Nephron progenitor cell (in vitro differentiated cells): ENCODE measurements at regions not wholly inside any gene's neighbourhood (a gene's known extent, or its start where the extent isn't known, plus 50 kb on each side); places are given as distances from the start of the nearest gene placed in this dataset.
A peak's percentile ranks its signal among the peaks of the same experiment; 100 is the strongest.

Experiments used
- DNase-seq: peaks from one replicate; pipeline ENCODE4 v3.0.0; 2021
- H3K27ac Mint-ChIP-seq: 2 replicates; pipeline ENCODE4 v1.8.0; 2021; ENCODE audit warnings: mild to moderate bottlenecking, moderate library complexity, mixed read lengths
- H3K27me3 Mint-ChIP-seq: 2 replicates; pipeline ENCODE4 v1.8.0; 2021; ENCODE audit warnings: mild to moderate bottlenecking, low read depth, mixed read lengths; ENCODE audit not compliant: poor library complexity
- H3K36me3 Mint-ChIP-seq: 2 replicates; pipeline ENCODE4 v1.8.0; 2021; ENCODE audit warnings: low read depth, mixed read lengths
- H3K4me1 Mint-ChIP-seq: 2 replicates; pipeline ENCODE4 v1.8.0; 2021; ENCODE audit warnings: mixed read lengths
- H3K4me3 Mint-ChIP-seq: 2 replicates; pipeline ENCODE4 v1.8.0; 2021; ENCODE audit warnings: mild to moderate bottlenecking, moderate library complexity, mixed read lengths
- H3K9me3 Mint-ChIP-seq: 2 replicates; pipeline ENCODE4 v1.8.0; 2021; ENCODE audit warnings: mild to moderate bottlenecking, moderate library complexity, mixed read lengths
- TF ChIP-seq, protein P1 (sequence below): fragments of 200-600 bp; sonication (generic); IDR thresholded peaks from 2 replicates; pipeline ENCODE4 v1.5.0; 2021; ENCODE audit warnings: antibody characterized with exemption

DNA sequence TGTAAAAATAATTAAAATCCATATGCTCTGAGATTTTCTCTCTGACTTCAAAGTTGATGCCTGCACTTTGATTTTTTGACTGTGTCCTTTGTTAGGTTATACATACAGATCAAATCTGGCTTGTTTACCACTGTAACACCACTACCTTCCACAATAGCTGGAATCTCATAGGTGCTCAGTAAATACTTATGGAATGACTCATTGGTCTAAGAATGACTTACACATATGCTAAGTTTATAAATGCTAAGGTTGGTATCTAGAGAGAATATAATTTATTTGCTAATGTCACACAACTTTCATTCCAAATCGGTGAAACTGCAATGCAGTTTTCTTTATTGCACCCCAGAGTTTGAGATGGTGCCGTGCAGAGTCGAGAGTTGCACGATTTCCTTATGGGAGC lies 578.5 kb downstream of the SH2D4B start:
- H3K36me3 Mint-ChIP-seq: no peaks in the 10 kb centered on the region
- no peak overlapping the region for H3K4me3 Mint-ChIP-seq
- no peaks in the 10 kb centered on the region for H3K27me3 Mint-ChIP-seq
- TF ChIP-seq, protein P1, sequence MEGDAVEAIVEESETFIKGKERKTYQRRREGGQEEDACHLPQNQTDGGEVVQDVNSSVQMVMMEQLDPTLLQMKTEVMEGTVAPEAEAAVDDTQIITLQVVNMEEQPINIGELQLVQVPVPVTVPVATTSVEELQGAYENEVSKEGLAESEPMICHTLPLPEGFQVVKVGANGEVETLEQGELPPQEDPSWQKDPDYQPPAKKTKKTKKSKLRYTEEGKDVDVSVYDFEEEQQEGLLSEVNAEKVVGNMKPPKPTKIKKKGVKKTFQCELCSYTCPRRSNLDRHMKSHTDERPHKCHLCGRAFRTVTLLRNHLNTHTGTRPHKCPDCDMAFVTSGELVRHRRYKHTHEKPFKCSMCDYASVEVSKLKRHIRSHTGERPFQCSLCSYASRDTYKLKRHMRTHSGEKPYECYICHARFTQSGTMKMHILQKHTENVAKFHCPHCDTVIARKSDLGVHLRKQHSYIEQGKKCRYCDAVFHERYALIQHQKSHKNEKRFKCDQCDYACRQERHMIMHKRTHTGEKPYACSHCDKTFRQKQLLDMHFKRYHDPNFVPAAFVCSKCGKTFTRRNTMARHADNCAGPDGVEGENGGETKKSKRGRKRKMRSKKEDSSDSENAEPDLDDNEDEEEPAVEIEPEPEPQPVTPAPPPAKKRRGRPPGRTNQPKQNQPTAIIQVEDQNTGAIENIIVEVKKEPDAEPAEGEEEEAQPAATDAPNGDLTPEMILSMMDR: no peak
- H3K4me1 Mint-ChIP-seq: no peaks in the 10 kb centered on the region
- DNase-seq: no peak
- H3K9me3 Mint-ChIP-seq: peaks cover 5% of the 10 kb centered on the region
- H3K27ac Mint-ChIP-seq: no peak overlapping the region

GRCh38 chr10:81116990-81117389 lies 579.3 kb downstream of the SH2D4B start:
- TF ChIP-seq, protein P1: no peak
- Mint-ChIP-seq H3K27ac (no peak overlapping the region), H3K9me3 (peaks cover 5% of the 10 kb centered on the region), H3K4me1 (no peaks in the 10 kb centered on the region), H3K36me3 (no peaks in the 10 kb centered on the region), H3K27me3 (no peaks in the 10 kb centered on the region), H3K4me3 (no peak overlapping the region)
- no peak for DNase-seq

GRCh38 chr10:81127931-81128330 lies 590.2 kb downstream of the SH2D4B start:
- Mint-ChIP-seq H3K4me3 (no peak overlapping the region), H3K9me3 (no peaks in the 10 kb centered on the region), H3K27ac (no peak overlapping the region), H3K27me3 (no peaks in the 10 kb centered on the region), H3K36me3 (no peaks in the 10 kb centered on the region), H3K4me1 (peaks cover 4% of the 10 kb centered on the region)
- DNase-seq: no peak
- TF ChIP-seq, protein P1: no peak

DNA sequence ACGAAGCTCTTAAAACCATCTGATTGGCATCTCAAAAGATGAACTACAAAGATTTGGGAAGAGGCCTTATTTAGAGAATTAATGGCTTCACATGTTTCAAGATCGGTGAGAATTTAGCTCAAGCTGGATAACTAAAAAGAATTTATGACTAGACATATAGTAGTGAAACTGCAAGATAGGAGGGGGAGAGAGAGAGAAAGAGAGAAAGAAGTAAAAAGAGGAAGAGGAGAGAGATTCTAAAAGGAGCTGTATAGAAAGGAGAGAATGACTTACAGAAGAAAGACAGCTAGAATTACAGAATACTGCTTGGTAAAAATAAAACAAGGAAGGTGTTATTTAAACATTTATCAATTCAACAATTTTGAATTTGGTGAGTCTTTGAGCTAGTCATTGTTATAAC lies 592.3 kb downstream of the SH2D4B start:
- Mint-ChIP-seq H3K9me3 (no peaks in the 10 kb centered on the region), H3K4me3 (no peak overlapping the region), H3K27me3 (no peaks in the 10 kb centered on the region), H3K27ac (no peak overlapping the region), H3K36me3 (no peaks in the 10 kb centered on the region), H3K4me1 (no peaks in the 10 kb centered on the region)
- TF ChIP-seq, protein P1: no peak
- DNase-seq: no peak

- TF ChIP-seq, protein P1: no peak
- peaks cover 9% of the 10 kb centered on the region for H3K4me1 Mint-ChIP-seq
- H3K27ac Mint-ChIP-seq: peak overlapping the region; percentile 3
- H3K36me3 Mint-ChIP-seq: no peaks in the 10 kb centered on the region
- no peak overlapping the region for H3K4me3 Mint-ChIP-seq
- no peaks in the 10 kb centered on the region for H3K27me3 Mint-ChIP-seq
- no peak for DNase-seq
- peaks cover 11% of the 10 kb centered on the region for H3K9me3 Mint-ChIP-seq
Measured at GRCh38 chr10:81135851-81136250, 598.1 kb downstream of the SH2D4B start.

DNA sequence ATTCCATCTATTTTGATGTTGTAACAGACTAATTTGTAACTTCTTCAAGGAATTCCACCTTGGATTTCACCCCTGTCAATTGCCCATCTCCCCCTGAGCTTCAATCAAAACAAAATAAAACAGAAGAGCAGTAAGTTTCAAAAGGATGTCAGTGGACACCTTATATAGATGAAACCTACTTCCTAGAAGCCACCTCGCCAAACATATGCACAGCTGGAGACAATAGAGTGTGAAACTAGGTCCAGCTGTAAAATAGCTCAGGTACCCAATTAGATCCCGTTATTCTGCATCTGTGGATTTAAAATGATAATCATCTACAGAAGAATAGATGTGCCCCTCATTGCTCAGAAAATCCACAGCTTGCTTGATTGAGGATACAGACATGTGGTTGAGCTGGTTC lies 598.6 kb downstream of the SH2D4B start:
- Mint-ChIP-seq H3K36me3 (no peaks in the 10 kb centered on the region), H3K4me1 (peaks cover 9% of the 10 kb centered on the region), H3K27ac (no peak overlapping the region), H3K9me3 (peaks cover 11% of the 10 kb centered on the region), H3K4me3 (no peak overlapping the region), H3K27me3 (no peaks in the 10 kb centered on the region)
- no peak for DNase-seq
- TF ChIP-seq, protein P1: no peak
